ENCODE measurements at regions not wholly inside any gene's neighbourhood (a gene's known extent, or its start where the extent isn't known, plus 50 kb on each side); places are given as distances from the start of the nearest gene placed in this dataset.

- H3K27me3 Mint-ChIP-seq (ENCODE audit: insufficient read depth, unreplicated experiment) = no peaks in the 10 kb centered on the region
- no peaks in the 10 kb centered on the region for H3K27me3 ChIP-seq (replicated peaks; ENCODE audit: control insufficient read depth, insufficient read depth, low read length)
- no peak overlapping the region for H3K4me3 Mint-ChIP-seq (ENCODE audit: unreplicated experiment)
- intact Hi-C loops (cut with micrococcal nuclease; ENCODE audit: unreplicated experiment) = loop anchor here (5.0 kb wide), 2 partner anchors 79 to 1061 kb away; no protein-coding TSS in a partner anchor
- BruUV-seq (replicated peaks) = no TSS peak
- no peak for DNase-seq
- ChIA-PET POLR2A (no interaction called here), CTCF (no interaction called here)
- no peak overlapping the region for H3K27ac Mint-ChIP-seq (ENCODE audit: unreplicated experiment)
- no peak for TF ChIP-seq CTCF (IDR thresholded peaks at IDR 0.05; ENCODE audit: insufficient read depth in 1 of 2, low read depth in 1 of 2, low read length in 1 of 2, severe bottlenecking in 1 of 2, unreplicated experiment in 1 of 2)
- H3K36me3 ChIP-seq (ENCODE audit: control insufficient read depth, insufficient read depth, low read length) = no peaks in the 10 kb centered on the region
- H3K36me3 Mint-ChIP-seq (ENCODE audit: insufficient read depth, unreplicated experiment) = peaks cover 6% of the 10 kb centered on the region
- H3K9me3 ChIP-seq = no peaks in the 10 kb centered on the region
- H3K9me3 Mint-ChIP-seq (ENCODE audit: unreplicated experiment) = no peaks in the 10 kb centered on the region
- no peak overlapping the region for H3K4me3 ChIP-seq (ENCODE audit: low read depth, low read length)
- peaks cover 10% of the 10 kb centered on the region for H3K4me1 Mint-ChIP-seq (ENCODE audit: low read depth, unreplicated experiment)
- peaks cover 36% of the 10 kb centered on the region for H3K4me1 ChIP-seq
Measured at GRCh38 chr11:28757725-28758515, 649.7 kb downstream of the METTL15 start.

- H3K27me3 ChIP-seq (replicated peaks; ENCODE audit: control insufficient read depth, insufficient read depth, low read length) = no peaks in the 10 kb centered on the region
- intact Hi-C loops (cut with micrococcal nuclease; ENCODE audit: unreplicated experiment) = loop anchor here (5.0 kb wide), 2 partner anchors 80 to 1060 kb away; no protein-coding TSS in a partner anchor
- no peak overlapping the region for H3K4me3 Mint-ChIP-seq (ENCODE audit: unreplicated experiment)
- H3K9me3 ChIP-seq = no peaks in the 10 kb centered on the region
- TF ChIP-seq CTCF (IDR thresholded peaks at IDR 0.05; ENCODE audit: insufficient read depth in 1 of 2, low read depth in 1 of 2, low read length in 1 of 2, severe bottlenecking in 1 of 2, unreplicated experiment in 1 of 2) = no peak
- peaks cover 10% of the 10 kb centered on the region for H3K4me1 Mint-ChIP-seq (ENCODE audit: low read depth, unreplicated experiment)
- H3K27ac Mint-ChIP-seq (ENCODE audit: unreplicated experiment) = no peak overlapping the region
- peaks cover 36% of the 10 kb centered on the region for H3K4me1 ChIP-seq
- H3K27me3 Mint-ChIP-seq (ENCODE audit: insufficient read depth, unreplicated experiment) = no peaks in the 10 kb centered on the region
- ChIA-PET POLR2A (no interaction called here), CTCF (no interaction called here)
- H3K9me3 Mint-ChIP-seq (ENCODE audit: unreplicated experiment) = no peaks in the 10 kb centered on the region
- peaks cover 6% of the 10 kb centered on the region for H3K36me3 Mint-ChIP-seq (ENCODE audit: insufficient read depth, unreplicated experiment)
- BruUV-seq (replicated peaks) = no TSS peak
- DNase-seq = no peak
- no peaks in the 10 kb centered on the region for H3K36me3 ChIP-seq (ENCODE audit: control insufficient read depth, insufficient read depth, low read length)
- no peak overlapping the region for H3K4me3 ChIP-seq (ENCODE audit: low read depth, low read length)
Measured at GRCh38 chr11:28756977-28757376, 648.8 kb downstream of the METTL15 start.

- H3K27ac Mint-ChIP-seq (ENCODE audit: unreplicated experiment) = no peak overlapping the region
- CTCF ChIA-PET = no interaction called here
- DNase-seq = no peak
- intact Hi-C loops (cut with micrococcal nuclease; ENCODE audit: unreplicated experiment) = no loop called here
- POLR2A ChIA-PET = no interaction called here
- no peaks in the 10 kb centered on the region for H3K36me3 Mint-ChIP-seq (ENCODE audit: insufficient read depth, unreplicated experiment)
- H3K9me3 Mint-ChIP-seq (ENCODE audit: unreplicated experiment) = peaks cover 10% of the 10 kb centered on the region
- Histone ChIP-seq H3K27me3 (replicated peaks; ENCODE audit: control insufficient read depth, insufficient read depth, low read length) (no peaks in the 10 kb centered on the region), H3K9me3 (no peaks in the 10 kb centered on the region), H3K36me3 (ENCODE audit: control insufficient read depth, insufficient read depth, low read length) (no peaks in the 10 kb centered on the region), H3K4me3 (ENCODE audit: low read depth, low read length) (no peak overlapping the region), H3K4me1 (peaks cover 7% of the 10 kb centered on the region; the same call in 1 of the 2 replicates)
- BruUV-seq (replicated peaks) = no TSS peak
- no peaks in the 10 kb centered on the region for H3K27me3 Mint-ChIP-seq (ENCODE audit: insufficient read depth, unreplicated experiment)
- no peak for TF ChIP-seq CTCF (IDR thresholded peaks at IDR 0.05; ENCODE audit: insufficient read depth in 1 of 2, low read depth in 1 of 2, low read length in 1 of 2, severe bottlenecking in 1 of 2, unreplicated experiment in 1 of 2)
- H3K4me3 Mint-ChIP-seq (ENCODE audit: unreplicated experiment) = no peak overlapping the region
- no peaks in the 10 kb centered on the region for H3K4me1 Mint-ChIP-seq (ENCODE audit: low read depth, unreplicated experiment)
Measured at GRCh38 chr11:28743061-28743550, 634.9 kb downstream of the METTL15 start.

Measured in Caco-2 (cell line).